ENCODE measurements at regions not wholly inside any gene's neighbourhood (a gene's known extent, or its start where the extent isn't known, plus 50 kb on each side); places are given as distances from the start of the nearest gene placed in this dataset.
"Not testable (repeated sequence)": the region's sequence is repeated elsewhere in the genome, so short reads cannot be mapped to it uniquely, and the experiment has no call there.

GRCh38 chr4:57832083-57832482 is 721.9 kb upstream of the IGFBP7 start:
- DNase-seq = no peak

- no peak for DNase-seq
These were observed 679.5 kb upstream of the IGFBP7 start for GRCh38 chr4:57789666-57790065.

- no peak for DNase-seq
These were observed 667.7 kb upstream of the IGFBP7 start for GRCh38 chr4:57777876-57778275.

GRCh38 chr4:57774681-57775080 is 664.5 kb upstream of the IGFBP7 start:
- no peak for DNase-seq

- DNase-seq = no peak
These were observed 664.0 kb upstream of the IGFBP7 start for GRCh38 chr4:57774171-57774570.

GRCh38 chr4:57766341-57766740 is 656.2 kb upstream of the IGFBP7 start:
- no peak for DNase-seq

GRCh38 chr4:57764856-57765255 is 654.7 kb upstream of the IGFBP7 start:
- DNase-seq = no peak

- no peak for DNase-seq
These were observed 652.9 kb upstream of the IGFBP7 start for GRCh38 chr4:57763070-57763469.

- DNase-seq = no peak
These were observed 630.5 kb upstream of the IGFBP7 start for GRCh38 chr4:57740625-57741190.

- DNase-seq = no peak
These were observed 626.6 kb upstream of the IGFBP7 start for GRCh38 chr4:57736781-57737180.

GRCh38 chr4:57734104-57734670 is 624.0 kb upstream of the IGFBP7 start:
- DNase-seq = no peak

GRCh38 chr4:57729775-57730570 is 619.8 kb upstream of the IGFBP7 start:
- not testable (repeated sequence) for DNase-seq

GRCh38 chr4:57726154-57726553 is 616.0 kb upstream of the IGFBP7 start:
- DNase-seq = no peak

GRCh38 chr4:57719456-57719855 is 609.3 kb upstream of the IGFBP7 start:
- DNase-seq = no peak

- not testable (repeated sequence) for DNase-seq
These were observed 604.1 kb upstream of the IGFBP7 start for GRCh38 chr4:57714313-57714712.

GRCh38 chr4:57710053-57710452 is 599.9 kb upstream of the IGFBP7 start:
- DNase-seq = no peak

GRCh38 chr4:57691370-57691769 is 581.2 kb upstream of the IGFBP7 start:
- DNase-seq = no peak

- DNase-seq = no peak
These were observed 579.6 kb upstream of the IGFBP7 start for GRCh38 chr4:57689693-57690205.

- DNase-seq = no peak
These were observed 572.1 kb upstream of the IGFBP7 start for GRCh38 chr4:57682275-57682674.

- DNase-seq = no peak
These were observed 569.8 kb upstream of the IGFBP7 start for GRCh38 chr4:57679969-57680368.

- no peak for DNase-seq
These were observed 566.2 kb upstream of the IGFBP7 start for GRCh38 chr4:57676394-57676793.

- no peak for DNase-seq
These were observed 562.8 kb upstream of the IGFBP7 start for GRCh38 chr4:57672846-57673433.

- no peak for DNase-seq
These were observed 558.4 kb upstream of the IGFBP7 start for GRCh38 chr4:57668621-57669020.

GRCh38 chr4:57665806-57666205 is 555.6 kb upstream of the IGFBP7 start:
- DNase-seq = no peak

Measured in stimulated activated CD4-positive, alpha-beta T cell treated with anti-CD3 and anti-CD28 coated beads, Interleukin-4, amount 100 ng/mL, for 1 hour (primary cell).